ENCODE measurements at regions not wholly inside any gene's neighbourhood (a gene's known extent, or its start where the extent isn't known, plus 50 kb on each side); places are given as distances from the start of the nearest gene placed in this dataset.

DNA sequence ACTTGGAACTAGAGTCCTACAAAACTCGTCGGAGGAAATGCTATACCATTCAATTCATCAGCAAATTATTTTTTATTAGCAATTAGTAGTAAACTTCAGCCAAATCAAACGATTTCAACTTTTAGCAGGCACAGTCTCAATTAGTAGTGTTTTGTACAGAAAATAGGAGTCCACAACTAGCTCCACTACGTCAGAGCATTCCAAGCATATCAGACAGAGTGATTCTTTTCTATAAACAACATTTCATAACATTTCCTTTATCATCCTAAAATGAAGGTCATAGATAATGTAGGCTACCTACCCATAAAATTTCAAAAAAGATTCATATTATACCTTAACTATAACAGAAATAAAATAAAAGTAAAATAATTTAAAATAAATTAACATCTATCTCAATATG is 169.9 kb downstream of the KIF18A start:
- H3K4me1 ChIP-seq: no peaks in the 10 kb centered on the region
- intact Hi-C loops (cut with DNase I): no loop called here
- no peaks in the 10 kb centered on the region for H3K36me3 ChIP-seq
- H3K9me3 ChIP-seq: no peaks in the 10 kb centered on the region
- H3K9ac ChIP-seq (ENCODE audit: low read depth in 2 of 2, low read length in 2 of 2): no peak overlapping the region
- DNase-seq: no peak
- H3K27ac ChIP-seq: no peak overlapping the region
- TF ChIP-seq, protein P1, sequence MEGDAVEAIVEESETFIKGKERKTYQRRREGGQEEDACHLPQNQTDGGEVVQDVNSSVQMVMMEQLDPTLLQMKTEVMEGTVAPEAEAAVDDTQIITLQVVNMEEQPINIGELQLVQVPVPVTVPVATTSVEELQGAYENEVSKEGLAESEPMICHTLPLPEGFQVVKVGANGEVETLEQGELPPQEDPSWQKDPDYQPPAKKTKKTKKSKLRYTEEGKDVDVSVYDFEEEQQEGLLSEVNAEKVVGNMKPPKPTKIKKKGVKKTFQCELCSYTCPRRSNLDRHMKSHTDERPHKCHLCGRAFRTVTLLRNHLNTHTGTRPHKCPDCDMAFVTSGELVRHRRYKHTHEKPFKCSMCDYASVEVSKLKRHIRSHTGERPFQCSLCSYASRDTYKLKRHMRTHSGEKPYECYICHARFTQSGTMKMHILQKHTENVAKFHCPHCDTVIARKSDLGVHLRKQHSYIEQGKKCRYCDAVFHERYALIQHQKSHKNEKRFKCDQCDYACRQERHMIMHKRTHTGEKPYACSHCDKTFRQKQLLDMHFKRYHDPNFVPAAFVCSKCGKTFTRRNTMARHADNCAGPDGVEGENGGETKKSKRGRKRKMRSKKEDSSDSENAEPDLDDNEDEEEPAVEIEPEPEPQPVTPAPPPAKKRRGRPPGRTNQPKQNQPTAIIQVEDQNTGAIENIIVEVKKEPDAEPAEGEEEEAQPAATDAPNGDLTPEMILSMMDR (IDR thresholded peaks at IDR 0.05): no peak
- H3K4me3 ChIP-seq: no peak overlapping the region
- H3K27me3 ChIP-seq: no peaks in the 10 kb centered on the region

DNA sequence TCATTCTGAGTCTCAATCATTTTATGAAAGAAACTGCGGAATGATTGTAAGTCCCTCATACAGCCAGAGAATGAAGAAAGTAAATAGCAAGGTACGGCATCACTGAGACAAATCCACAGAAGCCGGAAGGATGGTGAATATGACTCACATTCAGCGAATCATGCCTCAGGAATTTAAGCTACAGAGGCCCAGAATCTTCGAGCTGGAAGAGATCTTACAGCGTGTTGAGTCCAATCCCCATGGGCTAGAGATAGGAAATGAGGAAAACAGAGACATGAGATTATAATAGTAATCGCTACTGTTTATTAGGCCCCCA is 173.2 kb downstream of the KIF18A start:
- Histone ChIP-seq H3K27me3 (no peaks in the 10 kb centered on the region), H3K4me1 (no peaks in the 10 kb centered on the region), H3K36me3 (no peaks in the 10 kb centered on the region), H3K27ac (no peak overlapping the region), H3K9me3 (no peaks in the 10 kb centered on the region), H3K9ac (ENCODE audit: low read depth in 2 of 2, low read length in 2 of 2) (no peak overlapping the region), H3K4me3 (no peak overlapping the region)
- TF ChIP-seq, protein P1 (IDR thresholded peaks at IDR 0.05): no peak
- no peak for DNase-seq
- intact Hi-C loops (cut with DNase I): no loop called here

DNA sequence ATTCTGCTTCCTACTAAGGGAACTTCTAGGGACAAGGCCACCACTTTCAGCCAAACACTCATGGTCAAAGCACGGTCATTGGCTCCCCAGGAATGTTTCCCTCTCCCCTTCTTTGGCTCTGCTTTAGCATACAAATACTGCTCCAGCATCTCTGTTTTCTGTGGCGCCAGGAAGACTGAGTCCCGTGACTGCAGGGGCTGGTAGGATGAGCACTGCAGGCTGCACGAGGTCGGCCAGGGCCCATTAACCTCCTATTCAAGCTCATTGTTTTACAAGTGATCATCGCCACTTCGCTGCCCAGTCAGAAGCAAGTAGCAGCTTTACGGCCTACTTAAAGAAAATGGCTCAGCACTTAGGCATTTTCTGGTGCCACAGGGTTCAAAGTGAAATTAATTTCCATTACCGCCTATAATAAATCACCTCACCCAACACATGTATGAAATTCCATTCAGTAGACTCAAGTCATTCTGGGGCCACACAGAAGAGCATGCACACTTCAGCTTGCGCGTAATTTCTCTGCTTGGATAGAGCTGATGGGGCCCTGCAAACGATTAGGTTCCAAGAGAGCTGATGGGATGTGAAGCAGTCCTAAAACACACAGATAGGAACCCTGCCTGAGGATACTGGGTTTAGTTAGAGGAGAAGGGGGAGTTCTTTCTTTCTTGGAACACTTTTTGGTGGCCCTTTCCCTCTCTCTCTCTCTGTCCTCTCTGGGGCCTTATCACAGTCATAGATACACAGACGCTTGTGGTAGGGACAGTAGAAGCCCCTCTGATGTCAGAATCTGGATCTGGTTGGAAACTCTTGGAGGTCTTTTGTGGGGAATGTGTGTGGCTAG is 173.7 kb downstream of the KIF18A start:
- Histone ChIP-seq H3K27me3 (no peaks in the 10 kb centered on the region), H3K36me3 (no peaks in the 10 kb centered on the region), H3K27ac (no peak overlapping the region), H3K9ac (ENCODE audit: low read depth in 2 of 2, low read length in 2 of 2) (no peak overlapping the region), H3K9me3 (no peaks in the 10 kb centered on the region), H3K4me1 (no peaks in the 10 kb centered on the region), H3K4me3 (no peak overlapping the region)
- TF ChIP-seq, protein P1 (IDR thresholded peaks at IDR 0.05): no peak
- no peak for DNase-seq
- intact Hi-C loops (cut with DNase I): no loop called here

DNA sequence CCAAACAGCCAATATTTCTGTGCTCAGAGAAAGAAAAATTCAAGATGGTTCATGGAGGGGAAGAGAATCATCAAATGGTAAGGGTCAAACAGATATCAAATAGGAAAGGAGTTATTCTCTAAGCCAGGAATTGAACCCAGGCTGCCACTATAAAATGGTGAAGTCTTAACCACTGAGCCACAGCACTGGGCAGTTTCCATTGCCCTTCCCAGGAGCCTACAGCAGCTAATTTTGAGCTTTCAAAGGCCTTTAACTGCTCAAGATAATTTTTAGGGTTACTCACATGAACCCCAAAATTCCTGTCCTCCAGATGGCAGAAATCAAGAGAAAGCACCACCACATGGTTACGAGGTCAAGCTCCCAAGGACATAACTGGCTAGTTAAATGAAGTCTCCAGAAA is 176.2 kb downstream of the KIF18A start:
- Histone ChIP-seq H3K27me3 (no peaks in the 10 kb centered on the region), H3K27ac (no peak overlapping the region), H3K4me1 (no peaks in the 10 kb centered on the region), H3K9ac (ENCODE audit: low read depth in 2 of 2, low read length in 2 of 2) (no peak overlapping the region), H3K9me3 (no peaks in the 10 kb centered on the region), H3K36me3 (no peaks in the 10 kb centered on the region), H3K4me3 (no peak overlapping the region)
- intact Hi-C loops (cut with DNase I): no loop called here
- no peak for DNase-seq
- TF ChIP-seq, protein P1 (IDR thresholded peaks at IDR 0.05): no peak

DNA sequence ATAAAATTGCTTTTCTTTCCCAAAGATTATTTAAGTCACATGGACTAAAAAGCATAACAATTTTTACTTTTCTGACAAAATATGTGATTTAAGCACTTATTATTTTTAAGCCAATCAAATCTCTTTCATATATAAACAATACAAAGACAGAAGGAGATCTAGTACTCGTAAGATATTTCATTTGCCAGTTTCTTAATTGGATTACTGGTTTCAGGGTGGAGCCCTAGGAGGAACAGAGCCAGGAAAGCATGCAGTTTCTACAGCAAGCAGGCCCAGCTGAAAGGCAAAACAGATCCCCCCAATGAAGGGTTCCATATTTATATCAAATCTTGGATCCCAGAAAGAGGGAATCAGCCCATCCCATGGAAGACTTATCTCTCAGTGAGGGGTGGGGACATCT is 177.0 kb downstream of the KIF18A start:
- Histone ChIP-seq H3K36me3 (no peaks in the 10 kb centered on the region), H3K9ac (ENCODE audit: low read depth in 2 of 2, low read length in 2 of 2) (no peak overlapping the region), H3K4me3 (no peak overlapping the region), H3K27ac (no peak overlapping the region), H3K4me1 (no peaks in the 10 kb centered on the region), H3K9me3 (no peaks in the 10 kb centered on the region), H3K27me3 (no peaks in the 10 kb centered on the region)
- intact Hi-C loops (cut with DNase I): no loop called here
- DNase-seq: no peak
- TF ChIP-seq, protein P1 (IDR thresholded peaks at IDR 0.05): no peak
